CD8-positive, alpha-beta memory T cell (primary cell): ENCODE measurements at regions not wholly inside any gene's neighbourhood (a gene's known extent, or its start where the extent isn't known, plus 50 kb on each side); places are given as distances from the start of the nearest gene placed in this dataset.
"Not testable (repeated sequence)": the region's sequence is repeated elsewhere in the genome, so short reads cannot be mapped to it uniquely, and the experiment has no call there.

Source experiments
- CTCF ChIA-PET: fragments of 350-600 bp; sonication (Branson Sonifier 250); formaldehyde crosslinking; loops from one replicate; lab custom pipeline; 2021; ENCODE audit warnings: antibody characterized with exemption; lab: Charles Lee
- POLR2A ChIA-PET: fragments of 350-600 bp; sonication (Branson Sonifier 250); formaldehyde crosslinking; loops from one replicate; lab custom pipeline; 2021; ENCODE audit warnings: antibody characterized with exemption; lab: Charles Lee
- DNase-seq, 5 donors: peaks; one replicate each; pipeline versions ENCODE4 v3.0.0 to v3.0.0-alpha.2; 2020 to 2022; ENCODE audit warnings: mixed read lengths in 1 of 5
- H3K27ac ChIP-seq: one replicate; pipeline ENCODE4 v1.7.0; 2013; ENCODE audit warnings: low read depth, mild to moderate bottlenecking, low read length, moderate library complexity
- H3K27me3 ChIP-seq: 2 replicates; pipeline ENCODE4 v1.7.0; 2013; ENCODE audit warnings: low read length, mild to moderate bottlenecking; ENCODE audit not compliant: insufficient read depth, poor library complexity, severe bottlenecking
- H3K36me3 ChIP-seq: 2 replicates; pipeline ENCODE4 v1.7.0; 2013; ENCODE audit warnings: mild to moderate bottlenecking, low read length, moderate library complexity; ENCODE audit not compliant: insufficient read depth
- H3K4me1 ChIP-seq: 2 replicates; pipeline ENCODE4 v1.7.0; 2013; ENCODE audit warnings: mild to moderate bottlenecking, low read length, moderate library complexity; ENCODE audit not compliant: insufficient read depth
- H3K4me3 ChIP-seq: 2 replicates; pipeline ENCODE4 v1.7.0; 2013; ENCODE audit warnings: mild to moderate bottlenecking, low read length
- H3K9me3 ChIP-seq: 2 replicates; pipeline ENCODE4 v1.7.0; 2013; ENCODE audit warnings: mild to moderate bottlenecking, low read length
- H3K27ac Mint-ChIP-seq, 8 donors: one replicate each; pipeline ENCODE4 v1.8.0; 2020 to 2021; ENCODE audit warnings: mixed read lengths in 8 of 8, mild to moderate bottlenecking in 6 of 8, inconsistent platforms in 3 of 8, moderate library complexity in 3 of 8
- H3K27me3 Mint-ChIP-seq, 2 donors: one replicate each; pipeline ENCODE4 v1.8.0; 2020 to 2021; ENCODE audit warnings: mixed read lengths in 2 of 2, mild to moderate bottlenecking in 1 of 2, moderate library complexity in 1 of 2
- H3K36me3 Mint-ChIP-seq, 3 donors: one replicate each; pipeline ENCODE4 v1.8.0; 2020 to 2021; ENCODE audit warnings: mixed read lengths in 3 of 3, inconsistent platforms in 1 of 3, mild to moderate bottlenecking in 1 of 3
- H3K4me1 Mint-ChIP-seq, 3 donors: one replicate each; pipeline ENCODE4 v1.8.0; 2020 to 2021; ENCODE audit warnings: mixed read lengths in 3 of 3, inconsistent platforms in 1 of 3, mild to moderate bottlenecking in 1 of 3
- H3K4me3 Mint-ChIP-seq, 7 donors: one replicate each; pipeline ENCODE4 v1.8.0; 2020 to 2021; ENCODE audit warnings: mixed read lengths in 7 of 7, mild to moderate bottlenecking in 6 of 7, moderate library complexity in 4 of 7, inconsistent platforms in 2 of 7
- H3K9me3 Mint-ChIP-seq, 5 donors: one replicate each; pipeline ENCODE4 v1.8.0; 2020 to 2022; ENCODE audit warnings: mixed read lengths in 5 of 5, mild to moderate bottlenecking in 3 of 5, moderate library complexity in 2 of 5, inconsistent platforms in 1 of 5

DNA sequence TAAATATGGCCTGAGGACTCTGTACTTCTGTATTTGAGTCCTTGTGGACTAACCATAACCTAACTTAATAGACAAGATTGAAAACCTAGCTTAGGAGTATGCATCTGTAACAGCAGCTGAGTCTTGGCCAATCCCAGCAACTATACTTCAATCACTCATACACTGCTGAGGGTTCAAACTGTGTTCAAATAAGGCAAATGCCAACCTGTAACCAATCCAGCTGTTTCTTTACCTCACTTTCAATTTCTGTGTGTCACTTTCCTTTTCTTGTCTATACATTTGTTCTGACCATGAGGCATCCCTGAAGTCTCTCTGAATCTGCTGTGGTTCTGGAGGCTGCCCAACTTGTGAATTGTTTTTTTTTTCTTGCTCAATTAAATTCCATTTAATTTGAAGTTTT is 57.9 kb upstream of the GOLGA8O start:
- H3K36me3 Mint-ChIP-seq, DNase-seq, H3K4me1 Mint-ChIP-seq, POLR2A ChIA-PET, H3K27me3 ChIP-seq, H3K4me3 ChIP-seq, H3K27ac ChIP-seq, H3K27ac Mint-ChIP-seq, H3K27me3 Mint-ChIP-seq, H3K4me3 Mint-ChIP-seq, H3K36me3 ChIP-seq, H3K4me1 ChIP-seq, H3K9me3 ChIP-seq, CTCF ChIA-PET, H3K9me3 Mint-ChIP-seq: not testable (repeated sequence)

DNA sequence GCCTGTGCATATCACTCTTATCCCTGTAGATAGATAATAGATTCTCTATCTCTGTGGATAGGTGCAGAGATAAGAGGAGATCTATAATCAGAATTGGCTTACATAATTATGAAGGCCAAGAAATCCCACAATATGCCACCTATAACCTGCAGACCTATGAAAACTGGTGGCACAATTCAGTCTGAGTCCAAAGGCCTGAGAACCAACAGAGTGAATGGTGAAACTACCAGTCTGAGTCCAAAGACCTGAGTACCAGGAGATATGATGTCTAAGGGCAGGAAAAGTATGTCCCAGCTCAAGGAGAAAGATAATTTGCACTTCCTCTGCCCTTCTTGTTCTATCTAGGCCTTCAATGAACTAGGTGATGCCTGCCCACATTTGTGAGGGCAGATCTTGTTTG is 54.6 kb upstream of the GOLGA8O start:
- CTCF ChIA-PET, H3K36me3 ChIP-seq, H3K9me3 ChIP-seq, DNase-seq, H3K36me3 Mint-ChIP-seq, H3K9me3 Mint-ChIP-seq, H3K4me1 ChIP-seq, H3K4me3 Mint-ChIP-seq, H3K4me3 ChIP-seq, H3K27me3 ChIP-seq, H3K27ac ChIP-seq, POLR2A ChIA-PET, H3K4me1 Mint-ChIP-seq, H3K27ac Mint-ChIP-seq, H3K27me3 Mint-ChIP-seq: not testable (repeated sequence)

DNA sequence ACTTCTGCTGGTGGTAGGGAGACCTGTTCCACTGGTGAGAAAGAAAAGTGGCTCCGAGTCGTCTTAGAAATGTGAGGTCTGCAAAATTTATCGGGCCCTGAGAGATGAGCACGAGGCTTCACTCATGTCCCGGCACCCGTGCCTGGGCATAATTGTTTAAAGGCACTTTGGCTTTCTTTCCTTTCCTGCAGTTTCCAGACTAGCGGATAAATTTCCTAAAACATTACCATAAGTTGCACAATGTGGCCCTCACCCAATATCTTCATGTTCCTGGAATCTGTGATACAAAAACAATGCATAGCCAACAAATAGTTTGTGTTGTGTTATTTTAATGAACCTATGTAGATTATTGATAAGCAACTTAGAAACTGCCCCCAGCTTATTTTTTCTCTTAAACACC is 52.6 kb upstream of the GOLGA8O start:
- POLR2A ChIA-PET, H3K27ac ChIP-seq, H3K4me1 Mint-ChIP-seq, H3K27me3 Mint-ChIP-seq, H3K4me1 ChIP-seq, H3K4me3 Mint-ChIP-seq, H3K4me3 ChIP-seq, H3K36me3 Mint-ChIP-seq, H3K36me3 ChIP-seq, CTCF ChIA-PET, H3K27me3 ChIP-seq, H3K9me3 ChIP-seq, H3K27ac Mint-ChIP-seq, DNase-seq, H3K9me3 Mint-ChIP-seq: not testable (repeated sequence)

DNA sequence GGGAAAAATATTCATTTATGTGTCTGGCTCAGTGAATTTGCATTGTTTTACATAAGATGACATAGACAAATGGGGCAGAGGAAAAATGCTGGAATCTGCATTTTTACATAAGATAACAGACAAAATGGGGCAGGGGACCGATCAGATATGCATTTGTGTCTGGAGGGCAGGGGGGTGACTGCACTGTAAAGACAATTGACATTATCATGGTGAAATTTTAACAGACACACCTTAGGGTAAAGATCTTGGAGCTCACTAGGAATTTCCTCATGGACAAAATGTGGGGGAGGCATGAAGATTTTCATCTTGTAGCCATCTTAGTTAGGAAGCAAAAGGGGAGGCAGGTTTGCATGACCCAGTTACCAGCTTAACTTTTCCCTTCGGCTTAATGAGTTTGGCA is 51.4 kb upstream of the GOLGA8O start:
- H3K36me3 Mint-ChIP-seq, H3K4me1 Mint-ChIP-seq, CTCF ChIA-PET: not testable (repeated sequence)

GRCh38 chr15:32505633-32506032 is 50.2 kb upstream of the GOLGA8O start:
- H3K4me3 ChIP-seq, H3K27ac Mint-ChIP-seq, H3K27me3 Mint-ChIP-seq, DNase-seq, H3K27ac ChIP-seq, H3K9me3 ChIP-seq, H3K27me3 ChIP-seq, H3K4me1 ChIP-seq, H3K36me3 Mint-ChIP-seq, H3K4me1 Mint-ChIP-seq, POLR2A ChIA-PET, H3K4me3 Mint-ChIP-seq, H3K9me3 Mint-ChIP-seq, CTCF ChIA-PET, H3K36me3 ChIP-seq: not testable (repeated sequence)

More for the DNA sequence above, 51.4 kb upstream of the GOLGA8O start:
- H3K36me3 ChIP-seq, H3K4me3 ChIP-seq, H3K27ac Mint-ChIP-seq, H3K9me3 ChIP-seq, H3K4me3 Mint-ChIP-seq, H3K27me3 ChIP-seq, H3K4me1 ChIP-seq, H3K27ac ChIP-seq, POLR2A ChIA-PET, H3K27me3 Mint-ChIP-seq, H3K9me3 Mint-ChIP-seq, DNase-seq: not testable (repeated sequence)
